GM10266 (cell line): ENCODE measurements at regions not wholly inside any gene's neighbourhood (a gene's known extent, or its start where the extent isn't known, plus 50 kb on each side); places are given as distances from the start of the nearest gene placed in this dataset.
"Not testable (repeated sequence)": the region's sequence is repeated elsewhere in the genome, so short reads cannot be mapped to it uniquely, and the experiment has no call there.

ENCODE experiments used
- DNase-seq: peaks from one replicate; pipeline ENCODE4 v3.0.0; 2012; ENCODE audit errors: extremely low spot score
- TF ChIP-seq, protein P1 (sequence below): IDR thresholded peaks from 2 replicates; pipeline ENCODE4 v1.5.1; 2012; ENCODE audit warnings: mild to moderate bottlenecking, low read depth; ENCODE audit not compliant: control insufficient read depth, insufficient read depth; ENCODE audit errors: missing control alignments

DNA sequence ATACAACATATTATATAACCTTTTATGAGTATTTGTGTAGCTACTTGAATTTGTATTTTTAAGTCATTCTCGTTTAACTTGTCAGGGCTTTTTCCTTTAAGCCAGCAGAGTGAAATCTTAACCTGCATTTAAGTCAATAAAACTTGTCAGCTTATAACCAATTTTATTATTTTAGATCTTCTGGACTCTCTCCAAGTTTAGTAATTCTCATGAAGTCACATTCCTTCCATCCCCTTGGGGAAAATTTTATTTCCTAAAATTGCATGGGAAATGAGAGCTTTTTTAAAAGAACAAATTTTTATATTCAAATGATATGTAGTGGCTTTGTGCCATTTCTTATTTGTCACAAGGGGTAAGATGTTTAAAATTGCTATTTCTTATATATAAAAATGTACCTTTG lies 74.0 kb downstream of the SEPTIN7 start:
- no peak for DNase-seq
- TF ChIP-seq, protein P1, sequence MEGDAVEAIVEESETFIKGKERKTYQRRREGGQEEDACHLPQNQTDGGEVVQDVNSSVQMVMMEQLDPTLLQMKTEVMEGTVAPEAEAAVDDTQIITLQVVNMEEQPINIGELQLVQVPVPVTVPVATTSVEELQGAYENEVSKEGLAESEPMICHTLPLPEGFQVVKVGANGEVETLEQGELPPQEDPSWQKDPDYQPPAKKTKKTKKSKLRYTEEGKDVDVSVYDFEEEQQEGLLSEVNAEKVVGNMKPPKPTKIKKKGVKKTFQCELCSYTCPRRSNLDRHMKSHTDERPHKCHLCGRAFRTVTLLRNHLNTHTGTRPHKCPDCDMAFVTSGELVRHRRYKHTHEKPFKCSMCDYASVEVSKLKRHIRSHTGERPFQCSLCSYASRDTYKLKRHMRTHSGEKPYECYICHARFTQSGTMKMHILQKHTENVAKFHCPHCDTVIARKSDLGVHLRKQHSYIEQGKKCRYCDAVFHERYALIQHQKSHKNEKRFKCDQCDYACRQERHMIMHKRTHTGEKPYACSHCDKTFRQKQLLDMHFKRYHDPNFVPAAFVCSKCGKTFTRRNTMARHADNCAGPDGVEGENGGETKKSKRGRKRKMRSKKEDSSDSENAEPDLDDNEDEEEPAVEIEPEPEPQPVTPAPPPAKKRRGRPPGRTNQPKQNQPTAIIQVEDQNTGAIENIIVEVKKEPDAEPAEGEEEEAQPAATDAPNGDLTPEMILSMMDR, result no peak

DNA sequence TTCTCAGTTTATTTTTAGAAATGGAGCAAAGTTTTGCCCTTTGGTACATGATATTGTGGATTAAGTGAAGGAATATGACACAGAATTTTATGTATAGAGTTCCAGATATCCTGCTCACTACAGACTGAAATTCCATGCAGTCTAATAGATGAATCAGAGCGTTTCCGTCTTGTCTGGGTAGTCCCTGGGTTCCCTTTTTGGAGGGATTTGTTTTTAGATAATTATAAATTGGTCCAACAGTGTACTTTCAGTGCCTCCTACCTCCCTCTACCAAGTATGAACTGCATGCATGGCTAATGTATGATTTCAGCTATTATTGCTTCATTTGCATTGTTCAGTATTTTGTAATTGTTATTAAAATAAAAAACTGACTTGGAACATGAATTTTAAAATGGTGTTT lies 74.4 kb downstream of the SEPTIN7 start:
- DNase-seq, result no peak
- TF ChIP-seq, protein P1, result no peak

DNA sequence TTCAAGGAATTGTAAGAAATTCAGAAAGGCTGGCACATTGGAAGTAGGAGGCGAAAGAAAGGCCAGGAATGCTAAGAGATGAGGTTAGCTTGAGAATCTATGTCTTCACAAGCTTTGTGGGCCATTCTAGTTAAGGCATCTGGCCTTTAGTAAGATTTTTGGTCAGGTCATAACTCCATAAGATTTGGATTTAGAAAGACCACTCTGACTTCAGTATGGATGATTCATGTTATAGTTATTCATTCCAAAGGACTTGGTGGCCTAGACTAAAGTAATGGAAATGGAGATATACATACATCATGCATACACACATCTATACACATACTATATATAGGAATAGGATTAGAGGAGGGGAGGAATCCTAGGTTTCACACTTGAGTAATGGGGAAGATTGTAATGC lies 77.5 kb downstream of the SEPTIN7 start:
- TF ChIP-seq, protein P1, result no peak

DNA sequence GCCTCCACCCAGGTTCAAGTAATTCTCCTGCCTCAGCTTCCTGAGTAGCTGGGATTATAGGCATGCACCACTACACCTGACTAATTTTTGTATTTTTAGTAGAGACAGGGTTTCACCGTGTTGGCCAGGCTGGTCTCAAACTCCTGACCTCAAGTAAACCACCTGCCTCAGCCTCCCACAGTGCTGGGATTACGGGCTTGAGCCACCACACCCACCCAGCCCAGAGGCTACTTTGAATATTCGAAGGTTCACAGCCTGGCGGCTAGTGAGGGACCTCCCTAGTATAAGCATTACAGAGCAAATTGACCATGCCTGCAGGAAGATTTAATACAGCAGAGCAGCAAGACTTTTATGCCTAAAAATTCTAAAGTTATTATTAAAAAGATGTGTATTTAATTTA lies 86.6 kb downstream of the SEPTIN7 start:
- not testable (repeated sequence) for DNase-seq

More for the DNA sequence above, 77.5 kb downstream of the SEPTIN7 start:
- DNase-seq, result no peak

DNA sequence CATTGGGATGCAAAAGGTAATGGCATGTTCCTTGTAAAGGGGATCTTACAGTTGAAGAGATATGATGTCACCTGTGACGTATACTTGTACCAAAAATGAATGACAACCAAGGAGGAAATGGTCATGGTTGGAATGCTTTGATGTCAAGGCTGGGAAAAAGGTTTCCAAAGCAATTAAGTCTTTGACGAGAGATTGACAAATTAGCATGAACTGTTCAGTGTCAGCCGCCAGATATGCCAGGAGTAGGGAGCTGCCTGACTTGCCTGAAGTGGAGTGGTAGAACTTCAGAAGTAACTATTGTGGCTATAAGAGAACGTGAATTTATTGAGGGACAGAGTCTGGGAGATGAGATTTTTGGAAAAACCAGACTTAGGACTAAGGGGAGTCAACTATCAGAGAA lies 88.1 kb downstream of the SEPTIN7 start:
- TF ChIP-seq, protein P1, result no peak
- DNase-seq, result no peak

DNA sequence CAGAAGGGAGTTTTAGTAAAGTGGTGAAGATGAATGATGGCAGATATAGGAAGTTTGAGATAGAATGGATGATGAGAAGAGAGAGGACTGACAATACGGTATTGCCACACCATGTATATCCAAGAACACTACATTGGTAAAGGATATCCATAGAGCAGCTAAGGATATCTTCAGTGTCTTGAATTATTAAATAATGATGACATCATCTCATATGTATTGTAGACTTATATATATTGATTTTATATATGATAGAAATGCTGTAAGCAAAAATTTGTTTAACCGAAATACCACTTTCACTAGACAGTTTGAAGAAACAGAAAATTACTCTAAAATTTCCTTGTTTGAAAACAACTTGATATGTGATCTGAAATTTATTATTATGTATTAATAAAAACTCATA lies 89.0 kb downstream of the SEPTIN7 start:
- DNase-seq, result no peak
- TF ChIP-seq, protein P1, result no peak

DNA sequence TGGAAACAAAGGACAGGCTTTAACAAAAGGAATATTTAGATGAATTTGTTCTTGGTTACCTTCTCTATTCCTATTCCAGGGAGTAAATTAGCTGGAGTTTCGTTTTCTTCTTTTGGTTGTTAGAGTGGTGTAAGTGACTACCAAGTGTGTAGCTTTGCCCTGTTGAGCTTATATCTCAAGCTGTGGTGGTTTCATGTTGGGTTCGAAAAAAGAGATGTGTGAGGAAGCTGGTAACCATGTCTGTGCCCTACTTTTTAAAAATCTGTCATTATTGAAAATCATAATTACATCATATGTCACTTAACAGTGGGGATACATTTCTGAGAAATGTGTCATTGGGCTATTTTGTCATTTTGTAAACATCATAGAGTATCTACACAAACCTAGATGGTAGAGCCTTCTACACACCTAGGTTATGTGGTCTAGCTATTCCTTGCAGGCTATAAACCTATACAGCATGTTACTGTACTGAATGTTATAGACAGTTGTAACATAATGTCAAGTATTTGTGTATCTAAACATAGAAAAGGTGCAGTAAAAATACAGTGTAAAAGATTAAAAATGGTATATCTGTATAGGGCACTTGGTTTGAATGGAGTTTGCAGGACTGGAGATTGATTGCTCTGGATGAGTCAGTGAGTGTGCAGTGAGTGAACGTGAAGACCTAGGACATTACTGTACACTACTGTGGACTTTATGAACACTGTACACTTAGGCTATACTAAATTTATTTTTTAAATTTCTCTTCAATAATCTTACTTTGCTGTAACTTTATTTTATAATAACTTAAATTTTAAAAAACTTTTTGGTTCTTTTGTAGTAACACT lies 90.4 kb downstream of the SEPTIN7 start:
- TF ChIP-seq, protein P1, result no peak
- no peak for DNase-seq
